Urinary bladder (tissue), 3 donors: ENCODE measurements at regions not wholly inside any gene's neighbourhood (a gene's known extent, or its start where the extent isn't known, plus 50 kb on each side); places are given as distances from the start of the nearest gene placed in this dataset.

ENCODE experiments used
- DNase-seq: peaks from one replicate; pipeline ENCODE4 v3.0.0-alpha.2; 2015; ENCODE audit errors: extremely low spot score
- H3K27ac ChIP-seq: one replicate; pipeline ENCODE4 v1.5.1; 2013; ENCODE audit warnings: low read depth, mild to moderate bottlenecking, moderate library complexity
- H3K36me3 ChIP-seq: one replicate; pipeline ENCODE4 v1.6.1; 2013; ENCODE audit warnings: mild to moderate bottlenecking, moderate library complexity; ENCODE audit not compliant: insufficient read depth
- H3K4me1 ChIP-seq: one replicate; pipeline ENCODE4 v1.6.1; 2013; ENCODE audit warnings: mild to moderate bottlenecking, moderate library complexity; ENCODE audit not compliant: insufficient read depth
- H3K4me3 ChIP-seq: one replicate; pipeline ENCODE4 v1.5.1; 2013; ENCODE audit warnings: low read depth, low read length
- WGBS: extraction: QIAGEN DNeasy Blood & Tissue Kit; methylation state at CpG from one replicate; pipeline ENCODE4 v1.1.7; 2013; 5-methylcytosine and 5-hydroxymethylcytosine counted together
- donor health status: healthy with polysubstance abuse.
- donor health status: healthy.

- H3K4me3 ChIP-seq = no peak overlapping the region
- no peaks in the 10 kb centered on the region for H3K36me3 ChIP-seq
- no peaks in the 10 kb centered on the region for H3K4me1 ChIP-seq
- 84% methylated on average over 26 of the region's 26 CpGs for WGBS
- H3K27ac ChIP-seq = no peak overlapping the region
- DNase-seq = no peak
These were observed 54.4 kb downstream of the UNCX start for GRCh38 chr7:1286946-1287645.

GRCh38 chr7:1287752-1288201 lies 55.1 kb downstream of the UNCX start:
- DNase-seq = no peak
- 80% methylated on average over 19 of the region's 19 CpGs for WGBS
- Histone ChIP-seq H3K4me3 (no peak overlapping the region), H3K36me3 (no peaks in the 10 kb centered on the region), H3K27ac (no peak overlapping the region), H3K4me1 (no peaks in the 10 kb centered on the region)

- H3K4me3 ChIP-seq = no peak overlapping the region
- no peak overlapping the region for H3K27ac ChIP-seq
- 81% methylated on average over 26 of the region's 26 CpGs for WGBS
- no peaks in the 10 kb centered on the region for H3K36me3 ChIP-seq
- no peaks in the 10 kb centered on the region for H3K4me1 ChIP-seq
- DNase-seq = no peak
These were observed 55.8 kb downstream of the UNCX start for GRCh38 chr7:1288390-1288995.

GRCh38 chr7:1288996-1289551 lies 56.4 kb downstream of the UNCX start:
- no peak for DNase-seq
- no peaks in the 10 kb centered on the region for H3K4me1 ChIP-seq
- no peak overlapping the region for H3K27ac ChIP-seq
- H3K4me3 ChIP-seq = no peak overlapping the region
- WGBS = 84% methylated on average over 32 of the region's 32 CpGs
- no peaks in the 10 kb centered on the region for H3K36me3 ChIP-seq

- no peak for DNase-seq
- Histone ChIP-seq H3K36me3 (no peaks in the 10 kb centered on the region), H3K4me3 (peak overlapping the region; percentile 3), H3K27ac (no peak overlapping the region), H3K4me1 (no peaks in the 10 kb centered on the region)
- WGBS = 30% methylated on average over 20 of the region's 20 CpGs
These were observed 57.0 kb downstream of the UNCX start for GRCh38 chr7:1289666-1290025.

GRCh38 chr7:1290026-1290678 lies 57.5 kb downstream of the UNCX start:
- no peak overlapping the region for H3K27ac ChIP-seq
- DNase-seq = peak; percentile 14
- WGBS = 3% methylated on average over 50 of the region's 50 CpGs
- H3K4me3 ChIP-seq = peak overlapping the region; percentile 28
- H3K4me1 ChIP-seq = no peaks in the 10 kb centered on the region
- no peaks in the 10 kb centered on the region for H3K36me3 ChIP-seq

GRCh38 chr7:1290679-1291356 lies 58.1 kb downstream of the UNCX start:
- Histone ChIP-seq H3K4me1 (no peaks in the 10 kb centered on the region), H3K4me3 (peak overlapping the region; percentile 28), H3K27ac (no peak overlapping the region), H3K36me3 (no peaks in the 10 kb centered on the region)
- WGBS = 18% methylated on average over 37 of the region's 37 CpGs
- no peak for DNase-seq

GRCh38 chr7:1291357-1291689 lies 58.7 kb downstream of the UNCX start:
- 87% methylated on average over 13 of the region's 13 CpGs for WGBS
- Histone ChIP-seq H3K4me3 (no peak overlapping the region), H3K36me3 (no peaks in the 10 kb centered on the region), H3K27ac (no peak overlapping the region), H3K4me1 (no peaks in the 10 kb centered on the region)
- no peak for DNase-seq

GRCh38 chr7:1291845-1292765 lies 59.4 kb downstream of the UNCX start:
- WGBS = 81% methylated on average over 25 of the region's 25 CpGs
- H3K4me3 ChIP-seq = no peak overlapping the region
- H3K4me1 ChIP-seq = no peaks in the 10 kb centered on the region
- no peak overlapping the region for H3K27ac ChIP-seq
- no peaks in the 10 kb centered on the region for H3K36me3 ChIP-seq
- DNase-seq = no peak

GRCh38 chr7:1292972-1293830 lies 60.5 kb downstream of the UNCX start:
- no peaks in the 10 kb centered on the region for H3K4me1 ChIP-seq
- H3K36me3 ChIP-seq = no peaks in the 10 kb centered on the region
- no peak for DNase-seq
- H3K27ac ChIP-seq = no peak overlapping the region
- WGBS = 64% methylated on average over 24 of the region's 24 CpGs
- no peak overlapping the region for H3K4me3 ChIP-seq

GRCh38 chr7:1293950-1294411 lies 61.3 kb downstream of the UNCX start:
- Histone ChIP-seq H3K4me3 (no peak overlapping the region), H3K27ac (no peak overlapping the region), H3K4me1 (no peaks in the 10 kb centered on the region), H3K36me3 (no peaks in the 10 kb centered on the region)
- DNase-seq = no peak
- 84% methylated on average over 28 of the region's 28 CpGs for WGBS

- Histone ChIP-seq H3K27ac (no peak overlapping the region), H3K4me1 (no peaks in the 10 kb centered on the region), H3K4me3 (no peak overlapping the region), H3K36me3 (no peaks in the 10 kb centered on the region)
- WGBS = 91% methylated on average over 13 of the region's 13 CpGs
- no peak for DNase-seq
These were observed 63.2 kb downstream of the UNCX start for GRCh38 chr7:1295776-1296355.
